ENCODE measurements at regions not wholly inside any gene's neighbourhood (a gene's known extent, or its start where the extent isn't known, plus 50 kb on each side); places are given as distances from the start of the nearest gene placed in this dataset.
A peak's percentile ranks its signal among the peaks of the same experiment; 100 is the strongest.

DNA sequence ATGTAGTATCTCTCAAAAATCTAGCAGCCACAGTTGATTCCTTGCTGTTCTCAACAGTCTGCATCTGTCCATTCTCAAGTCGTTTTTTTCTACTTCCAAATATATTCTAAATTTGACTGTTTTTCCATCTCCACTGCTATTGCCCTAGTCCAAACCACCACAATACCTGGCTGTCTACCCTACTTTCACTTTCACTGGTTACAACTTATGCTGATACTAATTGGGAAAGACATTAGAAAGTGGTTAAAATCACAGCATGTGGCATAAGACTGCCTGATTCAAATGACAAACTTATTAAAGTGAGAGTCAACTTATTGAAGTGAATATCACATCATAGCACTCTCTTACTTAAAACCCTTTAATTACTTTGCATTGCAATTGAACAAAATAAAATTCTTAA lies 72.6 kb downstream of the CHST2 start:
- no peaks in the 10 kb centered on the region for H3K36me3 ChIP-seq

DNA sequence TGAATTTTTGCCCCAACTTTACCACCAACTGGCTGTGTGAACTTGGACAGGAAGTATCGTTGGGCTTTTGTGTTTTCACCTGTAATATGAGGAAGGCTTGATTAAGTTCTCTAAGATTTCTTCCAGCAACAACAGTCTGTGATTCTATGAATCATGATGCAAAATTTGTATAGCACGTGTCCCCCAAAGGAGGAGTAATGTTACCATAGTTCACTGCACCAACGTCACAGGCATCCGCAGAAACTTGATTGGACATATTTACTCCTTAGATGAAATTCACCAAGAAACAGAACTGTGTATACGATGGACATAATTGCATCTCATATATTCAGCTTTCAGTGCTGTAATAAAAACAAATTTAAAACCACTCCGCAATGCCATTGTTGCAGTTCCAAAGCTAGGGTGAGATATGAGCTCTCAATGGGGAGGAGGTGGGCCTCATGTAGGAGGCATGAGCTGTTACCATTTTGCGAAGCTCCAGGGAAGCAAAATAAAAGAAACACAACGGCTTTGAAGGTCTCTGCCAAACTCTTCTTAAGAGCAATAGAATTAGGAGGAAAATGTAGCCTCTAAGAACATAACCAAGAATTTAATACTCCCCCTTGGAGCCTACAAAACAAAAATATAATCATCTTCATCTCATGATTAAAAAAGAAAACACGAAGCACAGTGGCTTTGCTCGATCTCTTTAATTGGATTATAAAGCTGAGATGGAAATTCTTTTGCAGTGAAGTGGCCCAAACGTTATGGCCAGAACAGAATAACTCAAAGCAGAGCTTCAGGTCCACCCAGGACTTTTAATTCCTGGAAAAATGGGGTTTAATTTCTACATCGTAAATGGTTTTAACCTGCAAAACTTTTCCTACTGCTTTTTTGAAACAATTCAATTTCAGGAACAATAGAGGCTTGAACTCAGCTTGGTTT lies 80.7 kb downstream of the CHST2 start:
- Histone ChIP-seq H3K4me3 (no peak overlapping the region), H3K27ac (no peak overlapping the region), H3K4me1 (no peaks in the 10 kb centered on the region), H3K9me3 (no peaks in the 10 kb centered on the region), H3K27me3 (no peaks in the 10 kb centered on the region), H3K36me3 (no peaks in the 10 kb centered on the region)
- intact Hi-C loops (cut with DNase I): no loop called here
- TF ChIP-seq, protein P1, sequence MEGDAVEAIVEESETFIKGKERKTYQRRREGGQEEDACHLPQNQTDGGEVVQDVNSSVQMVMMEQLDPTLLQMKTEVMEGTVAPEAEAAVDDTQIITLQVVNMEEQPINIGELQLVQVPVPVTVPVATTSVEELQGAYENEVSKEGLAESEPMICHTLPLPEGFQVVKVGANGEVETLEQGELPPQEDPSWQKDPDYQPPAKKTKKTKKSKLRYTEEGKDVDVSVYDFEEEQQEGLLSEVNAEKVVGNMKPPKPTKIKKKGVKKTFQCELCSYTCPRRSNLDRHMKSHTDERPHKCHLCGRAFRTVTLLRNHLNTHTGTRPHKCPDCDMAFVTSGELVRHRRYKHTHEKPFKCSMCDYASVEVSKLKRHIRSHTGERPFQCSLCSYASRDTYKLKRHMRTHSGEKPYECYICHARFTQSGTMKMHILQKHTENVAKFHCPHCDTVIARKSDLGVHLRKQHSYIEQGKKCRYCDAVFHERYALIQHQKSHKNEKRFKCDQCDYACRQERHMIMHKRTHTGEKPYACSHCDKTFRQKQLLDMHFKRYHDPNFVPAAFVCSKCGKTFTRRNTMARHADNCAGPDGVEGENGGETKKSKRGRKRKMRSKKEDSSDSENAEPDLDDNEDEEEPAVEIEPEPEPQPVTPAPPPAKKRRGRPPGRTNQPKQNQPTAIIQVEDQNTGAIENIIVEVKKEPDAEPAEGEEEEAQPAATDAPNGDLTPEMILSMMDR (IDR thresholded peaks at IDR 0.05): no peak
- TF ChIP-seq POLR2AphosphoS5 (IDR thresholded peaks at IDR 0.05; ENCODE audit: insufficient read depth in 1 of 2, low read depth in 1 of 2): no peak
- TF ChIP-seq POLR2A (IDR thresholded peaks at IDR 0.05): no peak
- DNase-seq (ENCODE audit: extremely low spot score in 2 of 2): no peak

More for the DNA sequence above, 72.6 kb downstream of the CHST2 start:
- TF ChIP-seq POLR2A (IDR thresholded peaks at IDR 0.05) (no peak), POLR2AphosphoS5 (IDR thresholded peaks at IDR 0.05; ENCODE audit: insufficient read depth in 1 of 2, low read depth in 1 of 2) (no peak)
- TF ChIP-seq, protein P1 (IDR thresholded peaks at IDR 0.05): no peak
- DNase-seq (ENCODE audit: extremely low spot score in 2 of 2): no peak
- Histone ChIP-seq H3K9me3 (no peaks in the 10 kb centered on the region), H3K4me1 (no peaks in the 10 kb centered on the region), H3K4me3 (no peak overlapping the region), H3K27ac (no peak overlapping the region), H3K27me3 (no peaks in the 10 kb centered on the region)
- intact Hi-C loops (cut with DNase I): no loop called here

DNA sequence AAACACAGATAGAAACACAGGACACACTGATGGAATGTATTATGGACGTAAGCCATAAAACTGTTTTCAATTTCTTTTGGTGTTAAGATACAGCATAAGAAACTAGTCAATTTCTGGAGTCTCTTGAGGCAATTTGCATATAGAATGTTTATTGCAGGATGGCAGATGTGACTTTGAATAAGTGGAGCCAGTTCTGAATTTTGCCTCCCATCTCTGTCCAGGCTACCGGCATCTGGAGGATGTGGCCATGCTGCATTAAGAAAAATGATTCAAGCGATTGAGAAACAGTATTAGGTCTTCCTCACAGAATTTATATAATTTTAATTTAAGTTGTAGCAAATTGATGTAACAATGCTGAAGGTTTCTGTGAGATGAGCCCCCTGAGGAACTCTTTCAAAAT lies 81.5 kb downstream of the CHST2 start:
- Histone ChIP-seq H3K9me3 (no peaks in the 10 kb centered on the region), H3K27me3 (no peaks in the 10 kb centered on the region), H3K27ac (no peak overlapping the region), H3K36me3 (no peaks in the 10 kb centered on the region), H3K4me1 (no peaks in the 10 kb centered on the region), H3K4me3 (no peak overlapping the region)
- no peak for DNase-seq (ENCODE audit: extremely low spot score in 2 of 2)
- TF ChIP-seq, protein P1 (IDR thresholded peaks at IDR 0.05): no peak
- TF ChIP-seq POLR2AphosphoS5 (IDR thresholded peaks at IDR 0.05; ENCODE audit: insufficient read depth in 1 of 2, low read depth in 1 of 2): no peak
- no peak for TF ChIP-seq POLR2A (IDR thresholded peaks at IDR 0.05)
- intact Hi-C loops (cut with DNase I): no loop called here

DNA sequence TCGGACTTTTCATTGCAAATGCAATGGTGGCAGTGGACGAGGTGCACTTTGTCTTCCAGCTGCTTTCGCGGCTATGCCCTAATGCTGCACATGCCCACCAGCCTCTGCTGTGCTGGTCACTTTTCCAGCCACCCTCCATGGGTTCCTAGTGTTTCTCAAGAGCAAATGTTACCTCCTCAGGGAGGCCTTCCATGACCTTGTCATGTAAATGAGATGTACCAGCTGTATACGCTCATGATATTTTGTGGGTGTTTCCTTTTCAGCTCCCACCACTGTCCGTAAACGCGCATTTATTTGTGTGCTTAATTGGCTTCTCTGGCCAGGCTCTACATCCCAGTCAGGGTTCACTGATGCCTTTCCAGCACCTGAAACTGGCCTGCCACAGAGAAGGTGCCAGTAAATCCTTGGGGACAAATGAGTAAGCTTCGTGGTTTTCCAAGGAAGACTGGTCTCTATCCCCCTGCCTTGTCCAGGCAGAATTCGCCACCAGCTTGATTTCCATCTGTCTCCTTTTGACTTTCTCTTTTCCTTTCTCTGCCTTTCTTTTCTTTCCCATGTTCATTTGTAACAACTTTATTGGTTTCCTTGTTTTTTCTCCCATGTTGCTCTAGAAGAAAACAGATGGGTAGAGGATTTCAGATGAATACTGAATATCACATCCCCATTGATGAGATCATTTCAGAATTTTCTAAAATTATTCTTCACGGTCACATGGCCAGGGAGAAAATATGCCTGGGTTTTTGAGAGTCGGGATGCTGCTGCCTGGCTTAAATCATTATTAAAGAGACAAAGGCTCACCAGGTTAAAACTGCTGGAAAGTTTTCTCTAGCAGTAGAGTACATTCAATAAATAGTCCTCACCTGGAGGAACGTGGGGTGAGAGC lies 82.5 kb downstream of the CHST2 start:
- intact Hi-C loops (cut with DNase I): no loop called here
- no peak overlapping the region for H3K27ac ChIP-seq
- H3K36me3 ChIP-seq: no peaks in the 10 kb centered on the region
- DNase-seq (ENCODE audit: extremely low spot score in 2 of 2): no peak
- peak overlapping the region in 1 of 2 donors; percentile 8 for H3K4me3 ChIP-seq
- no peaks in the 10 kb centered on the region for H3K27me3 ChIP-seq
- H3K4me1 ChIP-seq: no peaks in the 10 kb centered on the region
- TF ChIP-seq, protein P1 (IDR thresholded peaks at IDR 0.05): no peak
- TF ChIP-seq POLR2AphosphoS5 (IDR thresholded peaks at IDR 0.05; ENCODE audit: insufficient read depth in 1 of 2, low read depth in 1 of 2) (no peak), POLR2A (IDR thresholded peaks at IDR 0.05) (no peak)
- no peaks in the 10 kb centered on the region for H3K9me3 ChIP-seq
